Fibroblast of lung (primary cell): ENCODE measurements at regions not wholly inside any gene's neighbourhood (a gene's known extent, or its start where the extent isn't known, plus 50 kb on each side); places are given as distances from the start of the nearest gene placed in this dataset.

ENCODE experiments used
- DNase-seq, 2 donors: peaks; one replicate each; pipeline versions ENCODE4 v3.0.0 to v3.0.0-alpha.2; 2010; ENCODE audit warnings: low read depth in 2 of 2
- H2AFZ ChIP-seq: 2 replicates; pipeline ENCODE4 v1.5.1; 2012; ENCODE audit warnings: low read length, control low read depth, inconsistent platforms
- H3K27ac ChIP-seq: 2 replicates; pipeline ENCODE4 v1.5.1; 2011; ENCODE audit warnings: low read length, control low read depth; ENCODE audit not compliant: insufficient read depth
- H3K27me3 ChIP-seq: 2 replicates; pipeline ENCODE4 v1.5.1; 2011; ENCODE audit warnings: mild to moderate bottlenecking, low read length; ENCODE audit not compliant: control insufficient read depth, insufficient read depth
- H3K36me3 ChIP-seq: 2 replicates; pipeline ENCODE4 v1.5.1; 2011; ENCODE audit warnings: low read length; ENCODE audit not compliant: control insufficient read depth, insufficient read depth
- H3K4me1 ChIP-seq: 2 replicates; pipeline ENCODE4 v1.5.1; 2011; ENCODE audit warnings: low read length; ENCODE audit not compliant: control insufficient read depth, insufficient read depth; ENCODE audit errors: extremely low read depth
- H3K4me2 ChIP-seq: 2 replicates; pipeline ENCODE4 v1.5.1; 2011; ENCODE audit warnings: low read length, control low read depth; ENCODE audit not compliant: insufficient read depth; ENCODE audit errors: extremely low read depth
- H3K4me3 ChIP-seq, 4 experiments: fragments of 200-600 bp in 1 of 4; sonication (generic) in 1 of 4; replicated peaks in 1 of 4; 2 replicates each; pipeline ENCODE4 v1.5.1; 2011 to 2016; ENCODE audit warnings: low read length in 4 of 4, low read depth in 3 of 4, mild to moderate bottlenecking in 3 of 4, control low read depth in 2 of 4, inconsistent platforms in 1 of 4, mixed read lengths in 1 of 4; ENCODE audit not compliant: insufficient read depth in 1 of 4; ENCODE audit errors: control extremely low read depth in 1 of 4
- H3K79me2 ChIP-seq: 2 replicates; pipeline ENCODE4 v1.5.1; 2012; ENCODE audit warnings: mild to moderate bottlenecking, low read length, inconsistent platforms; ENCODE audit not compliant: control insufficient read depth, insufficient read depth
- H3K9ac ChIP-seq: 2 replicates; pipeline ENCODE4 v1.5.1; 2011; ENCODE audit warnings: mild to moderate bottlenecking, low read length, control low read depth; ENCODE audit not compliant: insufficient read depth
- H3K9me3 ChIP-seq: 2 replicates; pipeline ENCODE4 v1.5.1; 2012; ENCODE audit warnings: low read depth, low read length; ENCODE audit not compliant: control insufficient read depth, insufficient read depth
- H4K20me1 ChIP-seq: 2 replicates; pipeline ENCODE4 v1.5.1; 2011; ENCODE audit warnings: low read length; ENCODE audit not compliant: control insufficient read depth, insufficient read depth; ENCODE audit errors: extremely low read depth
- EZH2 ChIP-seq: IDR thresholded peaks from 2 replicates; pipeline ENCODE4 v1.5.1; 2012; ENCODE audit warnings: low read length, control low read depth, mild to moderate bottlenecking; ENCODE audit errors: missing control alignments
- TF ChIP-seq, protein P1 (sequence below), 2 donors: IDR thresholded peaks in 1 of 2; conservative IDR thresholded peaks in 1 of 2; 1 replicate in 1 of 2; 2 replicates in 1 of 2; pipeline ENCODE4 v1.5.1; 2011 to 2012; ENCODE audit warnings: low read length in 2 of 2, control low read depth in 1 of 2, inconsistent platforms in 1 of 2, low read depth in 1 of 2, mild to moderate bottlenecking in 1 of 2

DNA sequence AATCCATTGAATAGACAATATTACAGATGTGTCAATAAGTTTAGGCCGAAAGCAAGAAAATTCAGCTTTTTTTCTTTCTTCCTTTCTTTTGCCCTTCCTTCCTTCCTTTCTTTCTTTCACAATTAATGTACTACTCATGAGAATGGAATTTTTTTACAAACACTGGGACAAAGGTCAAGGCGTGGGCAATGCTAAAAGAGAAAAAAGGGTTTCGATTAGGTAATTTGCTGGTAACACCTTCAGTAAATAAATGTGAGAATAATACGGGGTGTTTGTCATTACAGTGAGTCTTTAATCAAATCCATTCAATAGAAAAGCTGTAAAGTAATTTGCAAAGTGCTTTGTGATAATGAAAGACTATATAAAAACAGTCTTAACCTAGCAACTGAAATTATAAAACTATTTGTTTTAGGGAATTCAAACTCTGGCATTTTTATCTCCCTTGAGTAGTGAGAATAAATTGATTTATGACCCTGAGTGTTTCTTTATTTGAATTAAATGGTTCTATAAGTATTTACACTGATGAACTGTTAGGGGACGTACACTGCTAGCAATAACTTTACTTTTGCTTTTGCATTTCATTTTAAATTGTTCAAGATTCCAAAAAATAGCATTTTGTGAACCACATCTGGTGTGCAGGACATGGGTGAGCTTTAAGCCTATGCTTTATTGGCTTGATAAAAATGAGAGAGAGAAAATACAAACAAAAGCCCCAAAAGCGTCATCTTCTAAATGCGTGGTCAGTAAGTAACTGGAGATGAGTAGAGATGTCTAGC, 104.2 kb upstream of the THRB start:
- no peak overlapping the region for H3K4me2 ChIP-seq

DNA sequence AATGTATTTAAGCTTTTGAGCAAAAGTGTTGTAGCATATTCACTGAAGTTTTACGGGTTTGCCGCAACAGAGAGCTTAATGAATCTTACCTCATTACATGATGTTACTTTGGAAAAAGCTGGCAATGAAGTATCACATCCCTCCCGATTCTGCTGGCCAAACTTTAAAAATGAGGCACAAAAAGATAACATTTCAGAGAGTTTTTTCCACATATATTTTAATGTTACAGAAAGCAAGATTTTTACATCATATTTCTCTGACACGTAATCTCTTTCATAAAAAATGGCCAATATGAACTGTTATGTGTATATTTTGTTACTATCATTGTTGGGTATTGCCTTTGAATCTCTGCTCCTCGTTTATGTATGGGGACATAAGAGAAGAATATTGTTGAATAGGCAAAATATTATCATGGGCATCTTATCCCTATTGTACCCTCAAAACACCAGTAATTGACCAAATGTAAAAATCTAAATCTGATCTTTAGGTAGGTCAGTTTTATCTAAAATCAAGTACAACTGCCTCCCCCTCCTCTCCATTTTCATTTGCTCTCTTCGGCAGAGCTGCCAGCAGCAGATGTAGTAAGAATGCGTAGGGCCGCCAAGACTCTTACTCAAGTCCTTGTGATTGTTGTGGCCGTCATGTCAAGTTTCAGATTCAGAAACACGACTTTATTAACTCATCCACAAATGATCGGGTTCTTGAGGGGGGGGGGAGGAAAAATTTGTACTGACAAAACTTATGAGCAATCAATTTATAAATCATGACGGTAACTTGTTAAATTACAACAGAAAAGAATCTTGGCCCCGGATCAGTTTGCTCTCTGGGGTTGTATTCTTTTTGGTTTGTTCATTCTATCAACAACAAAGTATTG, 106.7 kb upstream of the THRB start:
- Histone ChIP-seq H3K4me1 (no peaks in the 10 kb centered on the region), H3K9me3 (no peaks in the 10 kb centered on the region), H3K27me3 (no peaks in the 10 kb centered on the region), H3K4me3 (no peak overlapping the region), H3K9ac (no peak overlapping the region), H2AFZ (no peak overlapping the region), H3K4me2 (no peak overlapping the region), H3K79me2 (no peaks in the 10 kb centered on the region), H3K36me3 (no peaks in the 10 kb centered on the region), H4K20me1 (no peaks in the 10 kb centered on the region), H3K27ac (no peak overlapping the region)
- TF ChIP-seq, protein P1, sequence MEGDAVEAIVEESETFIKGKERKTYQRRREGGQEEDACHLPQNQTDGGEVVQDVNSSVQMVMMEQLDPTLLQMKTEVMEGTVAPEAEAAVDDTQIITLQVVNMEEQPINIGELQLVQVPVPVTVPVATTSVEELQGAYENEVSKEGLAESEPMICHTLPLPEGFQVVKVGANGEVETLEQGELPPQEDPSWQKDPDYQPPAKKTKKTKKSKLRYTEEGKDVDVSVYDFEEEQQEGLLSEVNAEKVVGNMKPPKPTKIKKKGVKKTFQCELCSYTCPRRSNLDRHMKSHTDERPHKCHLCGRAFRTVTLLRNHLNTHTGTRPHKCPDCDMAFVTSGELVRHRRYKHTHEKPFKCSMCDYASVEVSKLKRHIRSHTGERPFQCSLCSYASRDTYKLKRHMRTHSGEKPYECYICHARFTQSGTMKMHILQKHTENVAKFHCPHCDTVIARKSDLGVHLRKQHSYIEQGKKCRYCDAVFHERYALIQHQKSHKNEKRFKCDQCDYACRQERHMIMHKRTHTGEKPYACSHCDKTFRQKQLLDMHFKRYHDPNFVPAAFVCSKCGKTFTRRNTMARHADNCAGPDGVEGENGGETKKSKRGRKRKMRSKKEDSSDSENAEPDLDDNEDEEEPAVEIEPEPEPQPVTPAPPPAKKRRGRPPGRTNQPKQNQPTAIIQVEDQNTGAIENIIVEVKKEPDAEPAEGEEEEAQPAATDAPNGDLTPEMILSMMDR (conservative IDR thresholded peaks at IDR 0.05 in 1 of 2, IDR thresholded peaks at IDR 0.05 in 1 of 2; ENCODE audit: low read depth in 1 of 2, low read length in 2 of 2), result no peak
- no peak for TF ChIP-seq EZH2
- peak in 1 of 2 donors; percentile 42 for DNase-seq

More for the DNA sequence above, 104.2 kb upstream of the THRB start:
- Histone ChIP-seq H3K4me1 (no peaks in the 10 kb centered on the region), H3K4me3 (no peak overlapping the region), H3K27ac (no peak overlapping the region), H4K20me1 (no peaks in the 10 kb centered on the region), H3K79me2 (no peaks in the 10 kb centered on the region), H3K27me3 (no peaks in the 10 kb centered on the region), H2AFZ (no peak overlapping the region), H3K36me3 (no peaks in the 10 kb centered on the region), H3K9ac (no peak overlapping the region), H3K9me3 (no peaks in the 10 kb centered on the region)
- TF ChIP-seq EZH2, result no peak
- TF ChIP-seq, protein P1 (conservative IDR thresholded peaks at IDR 0.05 in 1 of 2, IDR thresholded peaks at IDR 0.05 in 1 of 2; ENCODE audit: low read depth in 1 of 2, low read length in 2 of 2), result no peak
- peak; percentile 49 to 62 for DNase-seq

DNA sequence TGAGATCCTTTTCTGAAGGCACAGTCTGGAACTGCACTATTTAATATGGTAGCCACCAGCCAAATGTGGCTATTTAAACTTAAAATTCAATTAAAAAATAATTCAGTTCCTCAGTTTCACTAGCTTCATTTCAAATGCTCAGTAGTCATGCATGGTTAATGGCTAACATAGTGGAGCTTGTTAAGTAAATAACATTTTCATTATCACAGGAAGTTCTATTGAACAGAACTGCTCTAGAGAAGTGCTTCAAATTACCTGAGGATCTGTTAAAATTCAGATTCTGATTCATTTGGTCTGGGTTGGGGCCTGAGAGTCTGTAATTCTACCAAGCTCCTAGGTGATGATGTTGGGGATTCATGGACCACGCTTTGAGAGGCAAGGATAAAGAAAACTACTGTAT, 109.6 kb upstream of the THRB start:
- H3K4me1 ChIP-seq, result no peaks in the 10 kb centered on the region
- H3K27me3 ChIP-seq, result no peaks in the 10 kb centered on the region
- no peak overlapping the region for H3K4me2 ChIP-seq
- no peaks in the 10 kb centered on the region for H3K36me3 ChIP-seq
- H3K9me3 ChIP-seq, result no peaks in the 10 kb centered on the region
- no peaks in the 10 kb centered on the region for H3K79me2 ChIP-seq
- no peak for DNase-seq
- TF ChIP-seq EZH2, result no peak
- TF ChIP-seq, protein P1 (conservative IDR thresholded peaks at IDR 0.05 in 1 of 2, IDR thresholded peaks at IDR 0.05 in 1 of 2; ENCODE audit: low read depth in 1 of 2, low read length in 2 of 2), result no peak
- no peaks in the 10 kb centered on the region for H4K20me1 ChIP-seq
- H3K4me3 ChIP-seq, result no peak overlapping the region
- no peak overlapping the region for H3K27ac ChIP-seq
- no peak overlapping the region for H2AFZ ChIP-seq
- H3K9ac ChIP-seq, result no peak overlapping the region
